HG02571 (cell line): ENCODE measurements at regions not wholly inside any gene's neighbourhood (a gene's known extent, or its start where the extent isn't known, plus 50 kb on each side); places are given as distances from the start of the nearest gene placed in this dataset.

Source experiments
- ATAC-seq: cut with Tn5 transposase; IDR thresholded peaks from one replicate; pipeline ENCODE4 v1.9.1; 2021; ENCODE audit warnings: mild to moderate bottlenecking, moderate library complexity; ENCODE audit not compliant: unreplicated experiment

DNA sequence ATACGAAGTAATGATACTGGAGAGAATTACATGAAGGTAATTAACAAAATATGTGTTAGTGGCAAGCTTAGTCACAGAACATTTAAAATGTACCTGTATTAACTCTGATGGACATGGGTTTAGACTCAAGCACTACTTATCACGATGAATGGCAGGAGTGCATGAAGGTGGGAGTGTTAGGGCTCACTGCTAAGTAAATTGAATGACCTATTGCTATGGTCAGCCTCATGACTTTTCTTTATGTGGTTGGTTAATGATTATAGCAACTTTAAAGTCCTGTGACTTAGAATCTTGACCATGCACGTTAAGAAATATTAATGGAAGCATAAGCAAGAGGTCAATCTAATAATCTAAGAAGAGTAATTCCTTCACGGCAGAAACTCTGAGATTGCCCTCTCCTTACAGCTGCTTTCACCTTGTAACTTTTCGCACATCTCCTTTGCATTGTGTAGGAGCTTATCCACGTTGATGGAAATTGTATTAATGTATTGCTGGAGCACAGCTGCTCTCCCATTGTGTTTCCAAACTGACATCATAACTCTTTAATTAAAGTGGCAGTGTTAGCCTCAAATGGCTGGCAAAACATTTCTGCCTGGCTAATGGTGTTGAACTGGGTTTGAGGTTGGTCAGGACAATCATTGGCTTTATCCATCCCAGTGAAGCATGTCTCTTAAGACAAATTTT is 114.5 kb downstream of the RXFP2 start:
- no peak for ATAC-seq

DNA sequence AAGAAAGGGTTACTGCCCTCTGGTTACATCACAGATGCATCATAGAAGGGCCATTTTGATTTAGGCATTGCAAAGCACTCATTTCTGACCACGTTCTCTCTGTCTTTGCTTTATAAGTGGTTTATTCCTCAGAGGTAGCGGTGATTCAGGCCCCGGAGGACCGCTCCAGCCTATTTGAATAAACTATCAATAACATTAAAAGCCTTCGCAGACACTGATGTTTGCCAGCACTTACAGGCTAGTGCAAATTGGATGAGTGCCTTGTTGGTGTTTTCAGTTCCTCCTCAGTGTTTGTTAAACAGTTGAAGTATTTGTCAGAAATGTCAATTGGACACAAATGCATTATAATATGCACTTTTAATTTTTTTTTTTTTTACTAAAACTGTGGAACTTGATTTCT is 120.2 kb downstream of the RXFP2 start:
- no peak for ATAC-seq

DNA sequence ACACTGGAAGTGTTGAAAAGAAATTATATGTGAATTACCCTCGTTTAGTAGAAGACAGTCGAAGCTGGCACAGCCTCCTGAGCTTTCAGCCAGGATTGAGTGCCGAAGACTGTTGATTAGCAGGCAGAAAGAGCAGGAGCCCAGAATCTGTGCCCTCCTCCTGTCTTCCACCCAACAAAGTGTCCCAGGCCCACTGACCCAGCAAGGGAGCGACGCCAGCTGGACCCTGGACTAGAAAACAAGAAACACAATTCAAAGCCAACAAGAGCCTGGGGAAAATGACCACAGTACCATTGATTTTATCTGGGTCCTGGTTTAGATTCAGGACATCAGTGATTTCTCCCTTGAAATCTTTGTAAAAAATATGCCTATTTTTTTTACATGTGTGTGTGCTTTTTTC is 120.7 kb downstream of the RXFP2 start:
- ATAC-seq: no peak

DNA sequence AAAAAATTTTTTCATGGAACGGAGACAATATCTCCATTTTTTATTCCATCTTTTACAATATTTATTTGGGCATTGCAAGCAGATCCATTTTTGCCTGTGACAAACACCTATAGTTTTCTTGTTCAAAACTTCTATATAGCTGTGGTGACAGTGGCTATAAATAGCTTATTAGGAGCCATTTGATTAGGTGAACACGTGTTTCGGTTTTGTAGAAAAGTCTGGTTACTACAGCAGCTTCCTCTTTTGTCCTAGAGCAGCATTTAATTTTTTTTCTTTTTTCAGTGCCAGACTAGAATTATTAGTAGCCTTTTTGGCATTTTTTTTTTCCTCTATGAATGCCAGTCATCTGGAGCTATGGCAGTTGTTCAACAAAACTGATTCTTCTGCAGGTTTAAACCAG is 123.5 kb downstream of the RXFP2 start:
- no peak for ATAC-seq

DNA sequence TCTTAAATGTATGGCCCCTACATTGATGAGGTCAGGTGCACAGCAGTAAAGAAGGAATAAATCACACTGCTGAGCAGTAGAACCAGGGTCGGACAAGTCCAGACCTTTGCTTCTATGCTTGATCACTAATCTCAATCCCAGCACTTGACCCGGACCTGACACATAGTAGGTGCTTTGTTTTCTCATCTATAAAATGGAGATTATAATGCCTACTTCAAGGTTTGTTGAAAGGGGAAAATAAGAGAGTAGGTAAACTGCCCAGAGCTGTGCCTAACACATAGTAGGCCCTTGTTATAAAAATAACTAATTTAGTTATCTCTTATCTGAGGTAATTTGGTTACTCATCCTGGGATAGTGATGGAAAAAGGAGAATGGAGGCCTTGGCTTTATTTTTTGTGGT is 125.0 kb downstream of the RXFP2 start:
- ATAC-seq: no peak

DNA sequence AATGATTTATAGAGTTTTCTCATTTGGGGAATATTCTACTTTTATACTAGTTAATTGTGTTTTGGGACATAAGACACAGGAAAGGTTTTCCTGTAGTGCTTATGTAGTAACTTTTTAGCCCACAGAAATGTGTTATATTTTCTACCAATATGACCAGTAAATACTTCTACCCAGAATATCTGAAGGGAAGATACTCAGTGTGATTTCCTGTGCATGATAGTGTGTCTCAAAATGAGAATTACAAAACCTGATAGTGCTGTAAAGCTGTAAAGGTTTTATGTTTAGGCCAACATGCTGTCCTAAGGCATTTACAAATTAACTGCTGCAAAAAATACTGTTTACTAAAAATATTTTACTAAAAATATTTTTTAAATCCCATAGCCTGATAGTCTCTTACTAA is 126.8 kb downstream of the RXFP2 start:
- ATAC-seq: no peak

DNA sequence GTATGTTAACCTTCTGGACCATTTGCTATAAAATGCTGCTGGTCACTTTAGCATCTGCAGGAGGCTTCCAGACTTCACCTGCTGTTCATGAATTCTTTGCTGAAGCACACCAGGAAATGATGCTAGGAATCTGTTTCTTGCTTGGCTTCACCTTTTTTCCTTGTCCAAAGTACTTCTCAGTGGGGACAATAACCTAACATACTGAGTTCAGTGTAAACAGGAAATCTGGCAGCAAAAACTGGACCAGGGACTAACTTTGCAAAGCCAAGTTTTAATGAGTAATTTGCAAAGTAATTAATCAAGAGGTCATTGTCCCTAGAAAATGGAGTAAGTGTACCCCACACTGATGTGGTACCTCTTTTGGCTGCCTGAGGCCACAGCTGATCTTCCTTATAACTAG is 128.4 kb downstream of the RXFP2 start:
- ATAC-seq: no peak

DNA sequence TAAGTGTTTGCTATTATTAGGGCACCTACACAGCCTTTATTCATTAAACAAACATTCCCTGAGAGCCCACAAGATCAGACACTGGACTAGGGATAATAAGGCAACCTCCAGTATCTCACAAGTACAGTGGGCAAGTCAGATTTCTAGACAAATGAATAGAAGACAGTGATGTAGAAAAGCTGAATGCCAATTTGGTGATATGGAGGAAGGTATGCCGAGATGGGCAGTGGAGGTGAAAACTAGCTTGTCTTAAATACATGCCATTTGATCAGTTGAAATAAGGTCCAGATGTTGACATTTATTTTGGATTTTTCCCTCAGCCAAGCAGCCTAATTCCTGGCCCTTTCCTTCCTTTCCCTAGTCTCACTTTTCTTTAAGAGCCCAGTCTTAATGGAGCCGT is 130.3 kb downstream of the RXFP2 start:
- no peak for ATAC-seq

DNA sequence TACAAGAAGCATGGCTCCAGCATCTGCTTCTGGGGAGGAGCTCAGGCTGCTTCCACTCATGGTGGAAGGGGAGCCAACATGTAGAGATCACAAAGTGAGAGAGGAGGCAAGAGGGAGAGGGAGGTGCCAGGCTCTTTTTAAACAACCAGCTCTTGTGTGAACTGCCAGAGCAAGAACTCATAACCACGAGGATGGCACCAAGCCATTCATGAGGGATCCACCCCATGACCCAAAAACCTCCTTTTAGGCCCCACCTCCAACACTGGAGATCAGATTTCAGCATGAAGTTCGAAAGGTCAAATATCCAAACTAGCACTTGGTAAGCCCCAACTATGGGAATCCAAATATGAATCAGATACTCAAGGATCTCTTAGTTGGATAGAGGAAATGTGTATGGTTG is 131.2 kb downstream of the RXFP2 start:
- no peak for ATAC-seq

DNA sequence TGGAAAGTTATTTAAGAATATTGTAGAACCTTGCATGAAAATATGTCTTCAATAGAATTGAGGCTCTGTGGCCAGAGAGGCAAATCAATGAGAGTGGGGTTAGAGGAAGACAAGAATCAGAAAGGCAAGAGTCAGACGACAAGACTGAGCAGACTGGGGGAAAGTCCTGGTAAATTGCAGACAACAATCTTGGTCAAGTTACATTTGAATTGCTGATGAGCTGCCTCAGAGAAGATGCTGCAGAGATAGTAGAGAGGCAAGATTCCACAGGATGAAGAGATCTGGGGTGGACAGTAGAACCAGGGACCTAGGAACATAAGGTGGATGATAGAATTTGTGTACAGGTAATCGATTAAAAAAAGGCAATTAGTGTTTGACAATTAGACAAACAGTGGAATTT is 133.8 kb downstream of the RXFP2 start:
- ATAC-seq: no peak

DNA sequence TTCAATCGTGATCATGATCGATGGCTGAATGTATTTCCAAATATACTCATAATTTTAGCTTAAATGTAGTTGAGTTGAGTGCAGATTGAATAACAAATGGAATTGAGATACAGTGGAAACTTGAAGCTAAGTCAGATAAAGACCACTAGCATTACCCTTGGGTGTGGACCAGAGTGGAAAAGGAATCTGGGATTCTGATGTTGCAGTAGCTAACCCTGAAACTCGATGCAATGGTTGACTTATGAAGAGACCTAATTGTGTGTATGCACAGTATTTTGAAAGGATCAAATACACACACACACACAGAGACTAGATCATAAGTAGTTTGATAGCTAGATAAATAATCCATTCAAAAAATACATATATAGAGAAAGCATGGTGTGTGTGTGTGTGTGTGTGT is 135.8 kb downstream of the RXFP2 start:
- no peak for ATAC-seq

DNA sequence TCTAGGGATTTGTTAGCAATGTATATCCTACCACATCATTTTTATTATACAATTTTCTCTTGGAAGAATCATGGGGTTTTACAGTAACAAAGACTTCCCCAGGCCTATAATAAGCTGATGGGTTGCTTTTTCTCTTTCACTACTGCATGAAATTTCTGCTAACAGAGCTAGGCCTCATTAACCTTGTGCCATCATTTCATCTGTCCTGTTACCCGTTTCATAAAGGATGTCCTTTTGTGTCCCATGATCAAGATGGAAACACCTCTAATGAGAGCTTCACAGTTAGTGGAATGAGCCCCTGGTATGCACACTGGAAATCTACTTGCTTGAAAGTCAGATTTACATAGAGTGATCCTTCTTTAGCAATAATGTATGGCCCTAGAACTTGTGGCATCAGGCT is 138.7 kb downstream of the RXFP2 start:
- no peak for ATAC-seq

DNA sequence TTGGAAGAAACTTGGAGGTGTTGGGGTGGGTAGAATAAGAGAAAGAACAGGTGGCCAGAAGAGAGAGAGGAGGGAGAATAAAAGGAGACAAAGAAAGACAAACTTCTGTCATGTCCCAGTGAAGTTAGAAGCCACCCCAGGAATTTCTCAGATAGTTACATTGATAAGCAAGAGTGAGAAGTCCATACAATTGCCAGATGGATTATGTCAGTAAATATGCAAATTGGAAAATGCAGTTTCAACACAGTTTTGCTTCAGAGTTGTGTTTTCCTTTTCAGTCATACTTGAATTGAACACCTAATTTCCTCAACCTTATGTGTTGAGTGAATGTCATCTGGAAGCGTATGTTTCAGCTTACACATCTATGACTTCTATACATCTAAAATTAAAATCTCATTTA is 139.2 kb downstream of the RXFP2 start:
- no peak for ATAC-seq

DNA sequence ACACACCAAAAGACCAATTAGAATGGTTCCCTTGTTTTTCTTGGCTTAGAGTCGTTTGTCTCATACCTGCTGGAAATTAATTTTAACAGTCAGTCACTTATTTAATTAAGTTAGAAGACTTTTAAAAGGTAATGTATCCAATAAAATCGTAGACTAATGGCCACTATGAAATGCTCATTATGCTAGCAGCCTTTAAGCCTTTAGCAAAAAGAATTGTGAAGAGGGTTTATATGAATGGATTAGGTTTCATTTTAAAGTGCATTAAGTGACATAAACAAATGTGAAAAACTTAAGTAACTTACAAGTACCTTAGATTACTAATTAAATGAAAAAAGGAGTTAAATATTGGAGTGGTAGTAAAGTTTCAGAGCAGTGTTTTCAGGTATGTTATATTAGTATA is 139.6 kb downstream of the RXFP2 start:
- no peak for ATAC-seq

DNA sequence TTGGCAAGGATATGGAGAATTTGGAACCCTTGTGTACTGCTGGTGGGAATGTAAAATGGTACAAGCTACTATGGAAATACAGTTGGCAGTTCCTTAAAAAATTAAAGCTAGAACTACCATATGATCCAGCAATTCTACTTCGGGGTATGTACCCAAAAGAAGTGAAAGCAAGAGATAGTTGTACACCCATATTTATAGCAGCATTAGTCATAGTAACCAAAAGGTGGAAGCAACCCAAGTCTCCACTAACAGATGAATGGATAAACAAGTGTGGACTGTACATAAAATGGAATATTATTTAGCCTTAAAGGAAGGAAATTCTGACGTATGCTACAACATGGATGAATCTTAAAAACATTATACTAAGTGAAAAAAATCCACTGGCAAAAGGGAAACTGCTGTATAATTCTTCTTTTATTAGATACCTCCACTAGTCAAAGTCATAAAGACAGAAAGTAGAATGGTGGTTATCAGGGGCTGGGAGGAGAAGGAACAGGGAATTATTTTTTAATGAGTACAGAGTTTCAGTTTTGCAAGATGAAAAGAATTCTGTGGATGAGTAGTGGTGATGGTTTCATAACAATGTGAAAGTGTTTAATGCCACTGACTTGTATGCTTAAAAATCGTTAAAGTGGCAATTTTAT is 141.6 kb downstream of the RXFP2 start:
- no peak for ATAC-seq

DNA sequence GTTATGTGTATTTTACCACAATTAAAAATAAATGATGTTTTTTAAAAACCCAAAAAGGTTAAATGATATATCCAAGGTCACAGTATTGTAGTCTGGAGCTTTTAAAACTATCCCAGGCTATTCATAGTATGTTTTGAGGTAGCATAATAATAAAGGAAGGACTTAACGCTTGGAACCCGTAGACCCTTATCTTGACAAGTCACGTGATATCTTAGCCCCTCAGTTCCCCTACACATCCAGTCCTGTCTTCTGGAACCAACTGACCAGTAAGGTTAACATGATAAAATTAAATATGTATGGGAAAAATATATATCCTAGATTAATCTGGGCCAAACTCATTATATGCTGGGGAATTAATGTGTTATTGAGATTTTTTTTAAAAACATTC is 142.2 kb downstream of the RXFP2 start:
- ATAC-seq: no peak

DNA sequence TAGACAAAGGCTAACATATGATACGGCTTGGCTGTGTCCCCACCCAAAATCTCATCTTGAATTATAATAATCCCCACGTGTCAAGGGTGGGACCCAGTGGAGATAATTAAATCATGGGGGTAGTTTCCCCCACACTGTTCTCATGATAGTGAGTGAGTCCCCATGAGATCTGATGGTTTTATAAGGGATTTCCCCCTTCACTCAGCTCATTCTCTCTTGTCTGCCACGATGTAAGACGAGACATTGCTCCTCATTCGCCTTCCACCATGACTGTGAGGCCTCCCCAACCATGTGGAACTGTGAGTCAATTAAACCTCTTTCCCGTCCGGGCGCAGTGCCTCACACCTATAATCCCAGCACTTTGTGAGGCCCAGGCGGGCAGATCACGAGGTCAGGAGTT is 143.5 kb downstream of the RXFP2 start:
- ATAC-seq: no peak

DNA sequence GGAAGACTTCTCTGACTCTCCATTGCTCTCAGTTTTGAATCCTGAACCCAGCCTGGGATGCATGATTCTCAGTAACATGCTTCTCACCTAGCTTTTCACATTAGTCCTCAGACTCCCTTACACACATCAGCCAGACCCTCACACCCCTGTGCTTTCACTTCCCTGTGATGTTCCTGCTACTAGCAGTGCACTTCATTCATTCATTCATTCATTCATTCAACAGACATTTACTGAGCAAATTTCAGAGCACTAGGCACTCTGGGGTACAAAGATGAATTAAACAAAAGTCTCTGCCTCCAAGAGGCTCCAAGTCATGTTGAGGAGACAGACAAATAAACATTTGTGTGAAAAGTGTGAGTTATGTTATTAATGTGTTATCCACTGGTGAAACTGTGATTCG is 145.2 kb downstream of the RXFP2 start:
- no peak for ATAC-seq

DNA sequence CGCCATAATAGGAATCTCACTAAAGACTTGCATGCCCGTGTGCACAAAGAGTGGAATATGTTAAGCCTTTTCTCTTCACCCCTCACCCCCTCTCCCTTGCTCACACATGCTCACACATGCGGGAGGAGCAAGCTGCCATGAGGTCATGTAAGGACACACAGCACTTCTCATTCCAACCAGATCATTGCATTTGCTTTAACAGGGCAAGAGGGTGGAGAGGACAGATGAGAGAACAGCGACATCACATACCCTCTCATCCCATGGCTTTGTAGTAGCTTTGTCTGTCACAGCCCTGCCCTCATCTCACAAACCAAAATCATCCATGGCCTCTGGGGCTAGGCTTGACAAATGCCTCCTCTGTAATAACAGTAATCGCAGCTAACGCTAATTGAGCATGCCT is 145.6 kb upstream of the FRY start:
- no peak for ATAC-seq

DNA sequence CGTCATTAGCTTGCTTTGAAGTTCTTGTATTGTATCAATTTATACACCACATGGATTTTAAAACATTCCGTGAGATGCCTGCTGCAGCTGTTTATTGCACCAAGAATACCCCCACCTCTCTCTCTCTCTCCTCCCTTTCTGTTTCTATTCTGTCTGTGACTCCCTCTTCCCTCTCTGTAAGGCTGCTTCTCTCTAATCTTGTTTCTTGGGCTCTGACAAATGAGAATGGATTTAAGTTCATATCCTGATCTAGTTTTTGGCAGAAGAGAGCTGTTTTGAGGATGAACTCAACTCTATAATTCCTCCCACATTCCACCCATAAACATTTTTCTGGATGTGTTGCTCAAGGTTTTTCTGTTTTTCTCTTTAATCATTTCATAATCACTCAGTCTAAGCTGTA is 144.3 kb upstream of the FRY start:
- ATAC-seq: no peak

DNA sequence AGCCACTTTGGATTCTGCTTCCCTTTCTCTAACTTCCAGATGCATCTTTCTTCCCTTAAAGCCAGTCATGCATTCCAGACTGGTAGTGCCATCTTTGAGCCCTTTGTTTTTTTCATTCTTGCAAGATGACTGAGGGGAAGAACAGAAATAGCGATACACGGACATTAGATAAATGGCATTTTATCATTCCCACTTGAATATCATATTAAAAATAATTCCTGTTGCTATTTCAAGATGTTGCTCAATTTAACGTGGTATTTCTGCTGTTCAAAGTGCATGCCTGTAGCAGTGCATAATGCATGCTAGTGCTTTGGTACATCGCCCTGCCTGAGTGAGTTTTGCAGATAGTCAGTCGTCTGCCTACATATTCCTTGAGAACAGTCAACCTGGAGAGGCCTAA is 140.6 kb upstream of the FRY start:
- no peak for ATAC-seq

DNA sequence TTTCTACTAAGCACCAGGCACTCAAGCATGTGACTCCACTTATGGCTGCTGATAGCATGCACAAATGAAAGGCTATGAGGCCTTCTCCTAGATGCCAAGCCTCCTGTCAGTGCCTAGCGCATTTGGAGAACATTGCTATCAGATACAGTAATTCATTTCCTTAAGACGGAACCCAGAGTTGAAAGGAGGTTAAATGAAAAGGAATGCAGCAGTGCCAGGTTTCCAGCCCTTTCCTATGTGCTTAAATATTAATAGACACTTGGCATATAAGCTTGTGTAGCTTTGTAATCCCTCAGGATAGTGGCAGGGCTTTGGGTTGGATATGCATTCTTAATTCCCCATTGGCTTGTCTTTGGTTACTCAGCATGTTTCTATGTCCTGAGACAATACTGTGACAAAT is 140.1 kb upstream of the FRY start:
- ATAC-seq: no peak

DNA sequence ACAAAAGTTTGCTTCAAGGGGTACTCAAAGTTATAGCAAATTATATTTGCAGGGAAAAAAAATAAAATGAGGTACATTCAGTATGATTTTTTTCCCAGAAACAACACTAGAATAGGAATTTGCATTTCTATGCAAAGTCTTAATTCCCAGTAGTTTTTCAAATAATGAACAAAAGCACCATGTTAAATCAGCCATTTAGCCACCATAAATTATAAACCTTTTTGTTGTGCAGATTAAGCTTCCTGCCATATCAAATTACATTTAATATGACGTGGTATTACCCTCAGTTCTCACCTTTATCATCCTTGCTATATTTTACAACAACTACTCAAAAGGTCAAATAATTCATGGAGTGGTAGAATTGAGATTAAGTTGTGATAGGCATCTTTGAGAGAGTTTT is 136.6 kb upstream of the FRY start:
- ATAC-seq: no peak
